ENCODE measurements at regions not wholly inside any gene's neighbourhood (a gene's known extent, or its start where the extent isn't known, plus 50 kb on each side); places are given as distances from the start of the nearest gene placed in this dataset.
A peak's percentile ranks its signal among the peaks of the same experiment; 100 is the strongest.

- ATAC-seq (ENCODE audit: insufficient read depth, low FRiP score) = no peak
- no peak for DNase-seq
- no peak for TF ChIP-seq CTCF (IDR thresholded peaks at IDR 0.05; ENCODE audit: control extremely low read depth, extremely low read depth)
- Histone ChIP-seq H3K27ac (ENCODE audit: low read depth in 1 of 2, low read length in 1 of 2) (no peak overlapping the region), H3K9ac (ENCODE audit: insufficient read depth in 1 of 2, low read length in 2 of 2) (no peak overlapping the region), H3K27me3 (ENCODE audit: control insufficient read depth in 3 of 3, insufficient read depth in 3 of 3, low read length in 2 of 3) (peaks cover 0 to 38% (median 23%) of the 10 kb centered on the region in 3 donors), H3K4me3 (no peak overlapping the region), H3K4me1 (ENCODE audit: control insufficient read depth in 5 of 5, insufficient read depth in 5 of 5, low read length in 5 of 5) (peaks cover 0 to 16% (median 0%) of the 10 kb centered on the region in 5 donors), H3K9me3 (ENCODE audit: control insufficient read depth in 4 of 4, insufficient read depth in 3 of 4, low read length in 3 of 4) (no peaks in the 10 kb centered on the region), H3K36me3 (ENCODE audit: control insufficient read depth in 4 of 4, insufficient read depth in 4 of 4, low read length in 4 of 4) (no peaks in the 10 kb centered on the region)
- WGBS, 2 donors = 63 to 71% methylated on average over 2 of the region's 2 CpGs
Observed at GRCh38 chrX:115363372-115363771, 73.9 kb downstream of the LUZP4 start.

DNA sequence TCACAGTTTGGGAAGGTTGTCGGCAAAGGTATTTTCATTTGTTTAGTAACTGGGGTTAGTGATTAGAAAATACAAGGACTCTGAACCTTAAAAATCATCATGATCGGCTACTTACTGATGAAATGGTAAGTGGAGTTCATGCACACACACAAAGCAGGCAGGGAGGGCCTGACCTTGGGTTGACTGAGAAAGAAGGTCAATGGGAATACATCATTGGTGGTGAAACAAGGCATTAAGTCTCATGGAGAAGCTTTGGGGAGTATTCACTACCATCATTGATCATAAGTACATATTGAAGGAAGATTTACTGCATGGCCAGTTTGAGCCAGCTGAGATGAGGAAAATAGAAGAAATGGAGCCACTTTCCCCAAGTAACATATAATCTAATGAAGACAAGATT lies 74.4 kb downstream of the LUZP4 start:
- Histone ChIP-seq H3K4me1 (ENCODE audit: control insufficient read depth in 5 of 5, insufficient read depth in 5 of 5, low read length in 5 of 5) (peaks cover 0 to 16% (median 0%) of the 10 kb centered on the region in 5 donors), H3K9ac (ENCODE audit: insufficient read depth in 1 of 2, low read length in 2 of 2) (no peak overlapping the region), H3K9me3 (ENCODE audit: control insufficient read depth in 4 of 4, insufficient read depth in 3 of 4, low read length in 3 of 4) (no peaks in the 10 kb centered on the region), H3K27ac (ENCODE audit: low read depth in 1 of 2, low read length in 1 of 2) (no peak overlapping the region), H3K36me3 (ENCODE audit: control insufficient read depth in 4 of 4, insufficient read depth in 4 of 4, low read length in 4 of 4) (no peaks in the 10 kb centered on the region), H3K4me3 (no peak overlapping the region), H3K27me3 (ENCODE audit: control insufficient read depth in 3 of 3, insufficient read depth in 3 of 3, low read length in 2 of 3) (peaks cover 0 to 37% (median 28%) of the 10 kb centered on the region in 3 donors)
- TF ChIP-seq CTCF (IDR thresholded peaks at IDR 0.05; ENCODE audit: control extremely low read depth, extremely low read depth) = no peak
- DNase-seq (no peak), ATAC-seq (ENCODE audit: insufficient read depth, low FRiP score) (no peak)
- WGBS, 2 donors = 90 to 93% methylated on average over 2 of the region's 2 CpGs

GRCh38 chrX:115364670-115365069 lies 75.2 kb downstream of the LUZP4 start:
- H3K27ac ChIP-seq (ENCODE audit: low read depth in 1 of 2, low read length in 1 of 2) = no peak overlapping the region
- DNase-seq (peak in 2 of 3 donors; percentile 59 to 82), ATAC-seq (ENCODE audit: insufficient read depth, low FRiP score) (no peak)
- peaks cover 0 to 16% (median 0%) of the 10 kb centered on the region in 5 donors for H3K4me1 ChIP-seq (ENCODE audit: control insufficient read depth in 5 of 5, insufficient read depth in 5 of 5, low read length in 5 of 5)
- no peaks in the 10 kb centered on the region for H3K9me3 ChIP-seq (ENCODE audit: control insufficient read depth in 4 of 4, insufficient read depth in 3 of 4, low read length in 3 of 4)
- peak overlapping the region in 1 of 2 donors; percentile 7 for H3K9ac ChIP-seq (ENCODE audit: insufficient read depth in 1 of 2, low read length in 2 of 2)
- peaks cover 0 to 36% (median 31%) of the 10 kb centered on the region in 3 donors for H3K27me3 ChIP-seq (ENCODE audit: control insufficient read depth in 3 of 3, insufficient read depth in 3 of 3, low read length in 2 of 3)
- no peaks in the 10 kb centered on the region for H3K36me3 ChIP-seq (ENCODE audit: control insufficient read depth in 4 of 4, insufficient read depth in 4 of 4, low read length in 4 of 4)
- H3K4me3 ChIP-seq = no peak overlapping the region
- TF ChIP-seq CTCF (IDR thresholded peaks at IDR 0.05; ENCODE audit: control extremely low read depth, extremely low read depth) = no peak

DNA sequence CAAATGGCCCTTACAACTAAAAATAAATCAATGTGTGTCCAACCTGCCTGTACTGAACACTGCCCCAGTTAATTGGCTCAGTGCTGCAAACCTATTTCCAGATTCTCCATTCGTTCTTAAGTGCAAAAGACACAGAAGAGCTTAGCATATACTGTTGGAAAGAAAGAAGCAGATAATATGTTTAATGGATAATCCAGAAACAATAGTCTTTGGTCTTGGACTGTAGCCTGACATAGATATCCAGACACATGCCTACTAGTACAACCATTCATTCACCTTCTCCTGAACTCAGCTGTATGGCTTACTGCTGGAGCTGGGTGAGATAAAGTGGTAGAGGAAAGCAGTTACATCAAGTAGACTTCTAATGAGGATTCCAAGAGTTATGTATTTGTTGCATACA lies 77.0 kb downstream of the LUZP4 start:
- no peaks in the 10 kb centered on the region for H3K9me3 ChIP-seq (ENCODE audit: control insufficient read depth in 4 of 4, insufficient read depth in 3 of 4, low read length in 3 of 4)
- H3K4me3 ChIP-seq = no peak overlapping the region
- DNase-seq (no peak), ATAC-seq (ENCODE audit: insufficient read depth, low FRiP score) (no peak)
- H3K36me3 ChIP-seq (ENCODE audit: control insufficient read depth in 4 of 4, insufficient read depth in 4 of 4, low read length in 4 of 4) = no peaks in the 10 kb centered on the region
- H3K27ac ChIP-seq (ENCODE audit: low read depth in 1 of 2, low read length in 1 of 2) = no peak overlapping the region
- peaks cover 0 to 40% (median 33%) of the 10 kb centered on the region in 3 donors for H3K27me3 ChIP-seq (ENCODE audit: control insufficient read depth in 3 of 3, insufficient read depth in 3 of 3, low read length in 2 of 3)
- H3K4me1 ChIP-seq (ENCODE audit: control insufficient read depth in 5 of 5, insufficient read depth in 5 of 5, low read length in 5 of 5) = peaks cover 0 to 16% (median 0%) of the 10 kb centered on the region in 5 donors
- no peak overlapping the region for H3K9ac ChIP-seq (ENCODE audit: insufficient read depth in 1 of 2, low read length in 2 of 2)
- 0 to 85% methylated on average over 1 of the region's 1 CpG for WGBS, 2 donors
- no peak for TF ChIP-seq CTCF (IDR thresholded peaks at IDR 0.05; ENCODE audit: control extremely low read depth, extremely low read depth)
